IMR-90 (cell line): ENCODE measurements at regions not wholly inside any gene's neighbourhood (a gene's known extent, or its start where the extent isn't known, plus 50 kb on each side); places are given as distances from the start of the nearest gene placed in this dataset.

Experiments
- ATAC-seq: fragments of 200-7000 bp; cut with Tn5 transposase; 2 replicates; pipeline ENCODE4 v1.9.1; 2020; ENCODE audit warnings: low read depth, mild to moderate bottlenecking, moderate library complexity
- BruUV-seq: library from RNA; stranded (reverse); fragments of 400-500 nt; replicated peaks from 2 replicates; lab custom pipeline; 2021; lab: Mats Ljungman, UMichigan
- CTCF ChIA-PET: fragments of 300-600 bp; formaldehyde crosslinking; extraction: SDS; loops from one replicate; lab custom pipeline; 2021; ENCODE audit warnings: antibody characterized with exemption; lab: Yijun Ruan, JAX
- POLR2A ChIA-PET: fragments of 300-600 bp; sonication (Branson Sonifier 250); formaldehyde crosslinking; loops from one replicate; lab custom pipeline; 2022; ENCODE audit warnings: antibody characterized with exemption; ENCODE audit not compliant: unreplicated experiment; lab: Charles Lee
- DNase-seq: peaks from one replicate; pipeline ENCODE4 v3.0.0; 2013
- H2AFZ ChIP-seq: replicated peaks from 2 replicates; pipeline ENCODE3; 2013; ENCODE audit warnings: low read length, mild to moderate bottlenecking; ENCODE audit not compliant: poor library complexity
- H2AK5ac ChIP-seq: 2 replicates; pipeline ENCODE4 v1.6.1; 2013; ENCODE audit warnings: low read depth, low read length, inconsistent platforms
- H2AK9ac ChIP-seq: replicated peaks from 2 replicates; pipeline ENCODE3; 2013; ENCODE audit warnings: mild to moderate bottlenecking, low read depth, low read length, moderate library complexity; ENCODE audit not compliant: poor library complexity
- H2BK120ac ChIP-seq: 2 replicates; pipeline ENCODE4 v1.6.1; 2013; ENCODE audit warnings: low read depth, low read length, inconsistent platforms
- H2BK15ac ChIP-seq: 3 replicates; pipeline ENCODE4 v1.6.1; 2013; ENCODE audit warnings: low read depth, low read length, inconsistent platforms
- H2BK20ac ChIP-seq: 2 replicates; pipeline ENCODE4 v1.6.1; 2013; ENCODE audit warnings: low read depth, mild to moderate bottlenecking, inconsistent platforms, low read length, moderate library complexity
- H2BK5ac ChIP-seq: 2 replicates; pipeline ENCODE4 v1.6.1; 2013; ENCODE audit warnings: mild to moderate bottlenecking, low read depth, low read length, inconsistent platforms; ENCODE audit not compliant: poor library complexity, severe bottlenecking
- H3K14ac ChIP-seq: replicated peaks from 2 replicates; pipeline ENCODE4 v1.6.1; 2013; ENCODE audit warnings: low read depth, low read length, inconsistent platforms
- H3K18ac ChIP-seq: 2 replicates; pipeline ENCODE4 v1.6.1; 2013; ENCODE audit warnings: low read depth, low read length, control low read depth
- H3K23ac ChIP-seq: 2 replicates; pipeline ENCODE4 v1.6.1; 2013; ENCODE audit warnings: low read depth, low read length, inconsistent platforms
- H3K27ac ChIP-seq: 2 replicates; pipeline ENCODE4 v1.5.1; 2013; ENCODE audit warnings: mild to moderate bottlenecking, control low read depth, low read length; ENCODE audit not compliant: insufficient read depth
- H3K27me3 ChIP-seq: 2 replicates; pipeline ENCODE4 v1.6.1; 2013; ENCODE audit warnings: low read length; ENCODE audit not compliant: control insufficient read depth, insufficient read depth
- H3K36me3 ChIP-seq: 2 replicates; pipeline ENCODE4 v1.6.1; 2013; ENCODE audit warnings: low read length, mixed read lengths; ENCODE audit not compliant: control insufficient read depth, insufficient read depth
- H3K4ac ChIP-seq: 2 replicates; pipeline ENCODE4 v1.6.1; 2013; ENCODE audit warnings: low read depth, low read length, inconsistent platforms
- H3K4me1 ChIP-seq: 2 replicates; pipeline ENCODE4 v1.6.1; 2013; ENCODE audit warnings: low read length, mixed read lengths; ENCODE audit not compliant: control insufficient read depth, insufficient read depth
- H3K4me2 ChIP-seq: 2 replicates; pipeline ENCODE4 v1.6.1; 2013; ENCODE audit warnings: low read depth, mild to moderate bottlenecking, control low read depth, low read length, moderate library complexity
- H3K4me3 ChIP-seq: 2 replicates; pipeline ENCODE4 v1.5.1; 2013; ENCODE audit warnings: low read depth, mild to moderate bottlenecking, control low read depth, low read length, moderate library complexity; ENCODE audit not compliant: insufficient read depth
- H3K56ac ChIP-seq: 2 replicates; pipeline ENCODE4 v1.6.1; 2013; ENCODE audit warnings: low read length, inconsistent platforms; ENCODE audit not compliant: insufficient read depth; ENCODE audit errors: extremely low read depth
- H3K79me1 ChIP-seq, 2 experiments: 2 replicates each; pipeline ENCODE4 v1.6.1; 2013; ENCODE audit warnings: low read length in 2 of 2, inconsistent platforms in 1 of 2, low read depth in 1 of 2
- H3K9ac ChIP-seq: 2 replicates; pipeline ENCODE4 v1.6.1; 2013; ENCODE audit warnings: low read depth, low read length, control low read depth
- H3K9me1 ChIP-seq: 2 replicates; pipeline ENCODE4 v1.6.1; 2013; ENCODE audit warnings: low read length, inconsistent platforms; ENCODE audit not compliant: insufficient read depth
- H3K9me3 ChIP-seq: 2 replicates; pipeline ENCODE4 v1.6.1; 2013; ENCODE audit warnings: low read length; ENCODE audit not compliant: control insufficient read depth, insufficient read depth
- H4K20me1 ChIP-seq: 2 replicates; pipeline ENCODE4 v1.6.1; 2013; ENCODE audit warnings: low read length, inconsistent platforms; ENCODE audit not compliant: insufficient read depth
- H4K5ac ChIP-seq: 2 replicates; pipeline ENCODE4 v1.6.1; 2013; ENCODE audit warnings: mild to moderate bottlenecking, low read depth, low read length, control low read depth
- H4K8ac ChIP-seq, 2 experiments: 2 replicates each; pipeline ENCODE4 v1.6.1; 2013; ENCODE audit warnings: low read depth in 2 of 2, low read length in 2 of 2, control low read depth in 1 of 2, inconsistent platforms in 1 of 2
- H4K91ac ChIP-seq: 2 replicates; pipeline ENCODE4 v1.6.1; 2013; ENCODE audit warnings: low read depth, low read length, inconsistent platforms; ENCODE audit not compliant: insufficient read depth
- BHLHE40 ChIP-seq: fragments of 150-350 bp; IDR thresholded peaks from 2 replicates; pipeline ENCODE4 v1.6.1; 2016; ENCODE audit warnings: mild to moderate bottlenecking, low read depth, low read length
- CEBPB ChIP-seq: IDR thresholded peaks from 2 replicates; pipeline ENCODE4 v1.6.1; 2012; ENCODE audit warnings: low read depth, low read length, improper control_type of control experiment
- MAFK ChIP-seq: IDR thresholded peaks from 2 replicates; pipeline ENCODE4 v1.6.1; 2012; ENCODE audit warnings: low read depth, low read length, improper control_type of control experiment
- NFE2L2 ChIP-seq: fragments of 150-350 bp; IDR thresholded peaks from 2 replicates; pipeline ENCODE4 v1.6.1; 2016; ENCODE audit warnings: low read depth, mild to moderate bottlenecking, low read length
- RAD21 ChIP-seq: IDR thresholded peaks from 2 replicates; pipeline ENCODE4 v1.6.1; 2012; ENCODE audit warnings: low read length, improper control_type of control experiment
- RFX5 ChIP-seq: IDR thresholded peaks from 2 replicates; pipeline ENCODE4 v1.8.0; 2012; ENCODE audit warnings: low read depth, mild to moderate bottlenecking, low read length, moderate library complexity
- WGBS, 2 experiments: methylation state at CpG; one replicate each; pipeline versions ENCODE4 v1.1.5 to v1.1.7; 2013; ENCODE audit warnings: missing lambda C conversion rate in 2 of 2; ENCODE audit not compliant: insufficient read length in 1 of 2; ENCODE audit errors: extremely low coverage in 2 of 2; 5-methylcytosine and 5-hydroxymethylcytosine counted together
- dilution Hi-C: fragments of 300-500 bp; cut with HindIII; formaldehyde crosslinking; loops from one replicate; pipeline ENCODE4 v1.14.3; 2018; ENCODE audit warnings: low sequenced_read_pairs; ENCODE audit not compliant: unreplicated experiment
- in situ Hi-C: fragments of 300-500 bp; cut with MboI; formaldehyde crosslinking; loops from 3 replicates; pipeline ENCODE4 v1.14.3; 2019; ENCODE audit warnings: low sequenced_read_pairs, inconsistent platforms, mixed read lengths
- intact Hi-C: fragments of 100-400 bp; cut with micrococcal nuclease; formaldehyde crosslinking; loops from 2 replicates; pipeline ENCODE4 v1.10.0; 2022

DNA sequence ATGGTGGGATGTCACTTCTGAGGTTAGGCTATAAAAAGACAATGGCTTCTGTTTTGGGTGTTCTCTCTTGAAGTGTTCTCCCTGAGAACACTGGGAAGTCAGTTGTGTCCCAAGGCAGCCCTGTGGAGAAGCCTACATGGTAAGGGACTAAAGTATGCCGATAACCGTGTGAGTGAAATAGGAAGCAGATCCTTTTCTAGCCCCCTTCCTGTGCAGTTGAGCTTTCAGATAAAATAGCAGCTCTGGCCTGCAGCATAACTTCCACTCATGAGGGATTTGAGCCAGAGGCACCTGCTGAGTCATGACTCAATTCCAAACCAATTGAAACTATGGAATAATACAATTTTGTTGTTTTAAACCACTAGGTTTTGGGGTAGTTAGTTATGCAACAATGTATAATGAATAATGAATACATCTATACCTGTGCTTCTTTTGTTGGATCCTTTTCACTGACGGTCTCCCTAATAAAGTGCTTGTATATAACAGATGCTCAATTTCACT lies 241.6 kb downstream of the TFAP2B start:
- dilution Hi-C loops = no loop called here
- ATAC-seq = no peak

More for the DNA sequence above, 241.6 kb downstream of the TFAP2B start:
- Histone ChIP-seq H4K8ac (no peak overlapping the region), H2AK5ac (no peak overlapping the region), H3K27ac (no peak overlapping the region), H3K9ac (no peak overlapping the region), H3K4me1 (no peaks in the 10 kb centered on the region), H2AFZ (no peak overlapping the region), H3K23ac (no peak overlapping the region), H3K4ac (no peak overlapping the region), H3K27me3 (no peaks in the 10 kb centered on the region), H3K14ac (no peak overlapping the region), H2BK20ac (no peak overlapping the region), H2BK15ac (no peak overlapping the region), H3K18ac (no peak overlapping the region), H3K4me2 (no peak overlapping the region), H2BK120ac (no peak overlapping the region), H3K4me3 (no peak overlapping the region), H4K5ac (no peak overlapping the region), H3K79me1 (no peaks in the 10 kb centered on the region), H3K9me1 (no peaks in the 10 kb centered on the region), H3K56ac (no peak overlapping the region), H3K36me3 (no peaks in the 10 kb centered on the region), H2BK5ac (no peak overlapping the region), H3K9me3 (peaks cover 7% of the 10 kb centered on the region; the same call in 1 of the 2 replicates), H4K91ac (no peak overlapping the region), H2AK9ac (no peak overlapping the region), H4K20me1 (no peaks in the 10 kb centered on the region)
- POLR2A ChIA-PET = no interaction called here
- intact Hi-C loops (no loop called here), in situ Hi-C loops (no loop called here)
- CTCF ChIA-PET = no interaction called here
- no TSS peak for BruUV-seq
- no peak for DNase-seq
- TF ChIP-seq MAFK = no peak
- TF ChIP-seq CEBPB = no peak
- no peak for TF ChIP-seq BHLHE40
- TF ChIP-seq RFX5 = no peak
- no peak for TF ChIP-seq RAD21
- TF ChIP-seq NFE2L2 = no peak
- WGBS, 2 experiments = no CpG with 5 or more reads among the region's 3 CpGs
